ENCODE measurements at regions not wholly inside any gene's neighbourhood (a gene's known extent, or its start where the extent isn't known, plus 50 kb on each side); places are given as distances from the start of the nearest gene placed in this dataset.

DNA sequence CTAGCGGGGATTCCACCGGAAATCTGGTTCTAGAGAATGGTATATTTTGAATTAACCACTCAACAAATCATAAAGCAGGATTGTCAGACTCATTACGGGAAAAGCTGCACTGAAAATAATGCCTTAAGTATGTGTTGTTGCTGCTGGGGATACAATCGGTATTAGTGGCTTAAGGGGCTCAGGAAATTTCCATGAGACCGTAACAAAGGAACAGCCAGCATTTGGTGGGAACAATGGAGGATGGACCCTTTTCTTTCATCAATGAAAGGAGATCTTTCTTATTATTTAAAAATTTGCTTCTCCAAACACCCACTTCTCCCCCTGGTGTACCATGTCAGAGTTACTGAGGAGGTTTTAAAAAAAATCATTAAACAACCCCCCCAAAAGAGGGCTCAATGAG lies 342.6 kb upstream of the ZFHX3 start:
- no peak overlapping the region for H3K27ac ChIP-seq (ENCODE audit: low read length)
- H3K9me3 ChIP-seq (ENCODE audit: control insufficient read depth in 2 of 2, low read length in 2 of 2), result no peaks in the 10 kb centered on the region
- no peaks in the 10 kb centered on the region for H3K4me1 ChIP-seq (ENCODE audit: control insufficient read depth, insufficient read depth, low read length)
- no peaks in the 10 kb centered on the region for H3K27me3 ChIP-seq (ENCODE audit: control insufficient read depth in 1 of 2, insufficient read depth in 2 of 2, low read length in 2 of 2)
- H3K36me3 ChIP-seq (ENCODE audit: control insufficient read depth in 2 of 2, insufficient read depth in 2 of 2, low read length in 2 of 2), result no peaks in the 10 kb centered on the region
- no peak overlapping the region for H3K4me3 ChIP-seq (ENCODE audit: low read length in 2 of 2)
- no peak overlapping the region for H3K9ac ChIP-seq (ENCODE audit: low read length in 2 of 2)

- Histone ChIP-seq H3K36me3 (ENCODE audit: control insufficient read depth in 2 of 2, insufficient read depth in 2 of 2, low read length in 2 of 2) (no peaks in the 10 kb centered on the region), H3K27me3 (ENCODE audit: control insufficient read depth in 1 of 2, insufficient read depth in 2 of 2, low read length in 2 of 2) (no peaks in the 10 kb centered on the region), H3K9ac (ENCODE audit: low read length in 2 of 2) (no peak overlapping the region), H3K27ac (ENCODE audit: low read length) (no peak overlapping the region), H3K9me3 (ENCODE audit: control insufficient read depth in 2 of 2, low read length in 2 of 2) (no peaks in the 10 kb centered on the region), H3K4me3 (ENCODE audit: low read length in 2 of 2) (no peak overlapping the region), H3K4me1 (ENCODE audit: control insufficient read depth, insufficient read depth, low read length) (no peaks in the 10 kb centered on the region)
These were observed 341.2 kb upstream of the ZFHX3 start for GRCh38 chr16:73389085-73389484.

DNA sequence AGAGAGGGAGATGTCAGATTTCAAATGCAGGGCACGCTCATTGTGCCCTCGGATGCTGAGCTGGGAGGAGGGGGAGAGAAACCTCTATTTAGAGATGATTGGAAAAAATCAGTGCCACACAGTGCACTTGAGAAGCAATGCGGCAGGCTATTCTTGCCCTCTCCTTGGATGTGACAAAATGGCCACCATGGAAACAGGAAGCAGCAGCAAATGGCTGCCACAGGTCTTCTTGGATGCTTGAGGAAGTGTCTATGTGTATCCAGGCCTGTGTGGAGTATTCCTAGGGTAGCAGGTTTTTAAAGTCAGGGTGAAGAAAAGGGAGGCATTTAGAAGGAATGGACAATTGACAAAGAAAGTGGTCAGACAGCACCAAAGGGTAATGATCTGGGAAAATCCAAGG lies 340.1 kb upstream of the ZFHX3 start:
- H3K4me3 ChIP-seq (ENCODE audit: low read length in 2 of 2), result no peak overlapping the region
- no peaks in the 10 kb centered on the region for H3K4me1 ChIP-seq (ENCODE audit: control insufficient read depth, insufficient read depth, low read length)
- no peak overlapping the region for H3K9ac ChIP-seq (ENCODE audit: low read length in 2 of 2)
- no peak overlapping the region for H3K27ac ChIP-seq (ENCODE audit: low read length)
- no peaks in the 10 kb centered on the region for H3K27me3 ChIP-seq (ENCODE audit: control insufficient read depth in 1 of 2, insufficient read depth in 2 of 2, low read length in 2 of 2)
- no peaks in the 10 kb centered on the region for H3K9me3 ChIP-seq (ENCODE audit: control insufficient read depth in 2 of 2, low read length in 2 of 2)
- H3K36me3 ChIP-seq (ENCODE audit: control insufficient read depth in 2 of 2, insufficient read depth in 2 of 2, low read length in 2 of 2), result no peaks in the 10 kb centered on the region

DNA sequence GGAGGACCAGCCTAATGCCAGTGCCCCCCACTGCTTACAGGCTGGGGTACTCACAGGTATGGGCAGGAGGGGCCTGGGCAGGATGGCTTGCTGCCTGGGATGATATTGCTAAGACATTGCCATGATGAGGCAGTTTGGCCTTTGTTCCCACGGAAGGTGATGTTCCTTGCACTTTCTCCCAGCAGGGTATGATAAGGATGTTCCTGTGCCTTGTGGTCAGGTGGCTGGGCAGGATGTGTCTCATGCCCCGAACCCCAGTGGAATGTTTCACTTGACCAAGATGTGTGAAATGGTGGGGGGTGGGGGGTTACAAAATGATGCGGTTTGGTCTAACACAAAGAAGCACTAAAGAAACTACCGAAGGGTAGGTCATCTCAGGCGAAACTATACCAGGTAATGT lies 337.8 kb upstream of the ZFHX3 start:
- H3K27ac ChIP-seq (ENCODE audit: low read length), result no peak overlapping the region

DNA sequence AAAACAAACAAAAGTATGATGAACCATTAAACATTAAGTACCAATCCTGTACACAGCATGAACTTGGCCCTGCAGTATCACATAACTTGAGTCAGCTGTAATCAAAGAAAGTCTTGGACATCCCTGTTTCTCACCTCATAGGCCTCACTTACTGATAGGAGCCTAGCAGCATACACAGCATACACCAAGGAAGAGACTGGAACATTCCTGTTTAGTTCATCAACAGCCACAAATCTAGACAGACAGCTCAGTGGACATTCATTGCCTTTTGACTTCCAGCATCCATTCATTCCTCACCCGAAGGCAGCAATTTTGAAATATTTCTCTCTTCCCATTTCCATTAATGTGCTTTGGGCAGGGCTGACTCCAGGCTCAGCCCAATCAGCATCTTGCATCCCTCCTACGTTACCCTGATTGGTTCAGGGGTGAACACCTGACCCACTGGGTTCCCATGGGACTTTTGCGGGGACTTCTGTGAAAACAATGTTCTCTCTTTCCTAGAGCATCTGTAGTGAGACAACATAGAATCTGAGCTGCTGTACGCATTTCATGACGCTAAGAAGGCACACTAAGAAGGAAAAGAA lies 336.7 kb upstream of the ZFHX3 start:
- Histone ChIP-seq H3K27me3 (ENCODE audit: control insufficient read depth in 1 of 2, insufficient read depth in 2 of 2, low read length in 2 of 2) (no peaks in the 10 kb centered on the region), H3K27ac (ENCODE audit: low read length) (no peak overlapping the region), H3K4me1 (ENCODE audit: control insufficient read depth, insufficient read depth, low read length) (no peaks in the 10 kb centered on the region), H3K9ac (ENCODE audit: low read length in 2 of 2) (no peak overlapping the region), H3K4me3 (ENCODE audit: low read length in 2 of 2) (no peak overlapping the region), H3K36me3 (ENCODE audit: control insufficient read depth in 2 of 2, insufficient read depth in 2 of 2, low read length in 2 of 2) (no peaks in the 10 kb centered on the region), H3K9me3 (ENCODE audit: control insufficient read depth in 2 of 2, low read length in 2 of 2) (no peaks in the 10 kb centered on the region)

More for the DNA sequence above, 337.8 kb upstream of the ZFHX3 start:
- Histone ChIP-seq H3K27me3 (ENCODE audit: control insufficient read depth in 1 of 2, insufficient read depth in 2 of 2, low read length in 2 of 2) (no peaks in the 10 kb centered on the region), H3K9ac (ENCODE audit: low read length in 2 of 2) (no peak overlapping the region), H3K9me3 (ENCODE audit: control insufficient read depth in 2 of 2, low read length in 2 of 2) (no peaks in the 10 kb centered on the region), H3K4me3 (ENCODE audit: low read length in 2 of 2) (no peak overlapping the region), H3K36me3 (ENCODE audit: control insufficient read depth in 2 of 2, insufficient read depth in 2 of 2, low read length in 2 of 2) (no peaks in the 10 kb centered on the region), H3K4me1 (ENCODE audit: control insufficient read depth, insufficient read depth, low read length) (no peaks in the 10 kb centered on the region)

GRCh38 chr16:73383988-73384365 lies 336.0 kb upstream of the ZFHX3 start:
- H3K9me3 ChIP-seq (ENCODE audit: control insufficient read depth in 2 of 2, low read length in 2 of 2), result no peaks in the 10 kb centered on the region
- no peak overlapping the region for H3K27ac ChIP-seq (ENCODE audit: low read length)
- H3K27me3 ChIP-seq (ENCODE audit: control insufficient read depth in 1 of 2, insufficient read depth in 2 of 2, low read length in 2 of 2), result no peaks in the 10 kb centered on the region
- H3K36me3 ChIP-seq (ENCODE audit: control insufficient read depth in 2 of 2, insufficient read depth in 2 of 2, low read length in 2 of 2), result no peaks in the 10 kb centered on the region
- no peak overlapping the region for H3K4me3 ChIP-seq (ENCODE audit: low read length in 2 of 2)
- H3K9ac ChIP-seq (ENCODE audit: low read length in 2 of 2), result no peak overlapping the region
- no peaks in the 10 kb centered on the region for H3K4me1 ChIP-seq (ENCODE audit: control insufficient read depth, insufficient read depth, low read length)

- Histone ChIP-seq H3K9ac (ENCODE audit: low read length in 2 of 2) (no peak overlapping the region), H3K9me3 (ENCODE audit: control insufficient read depth in 2 of 2, low read length in 2 of 2) (no peaks in the 10 kb centered on the region), H3K4me3 (ENCODE audit: low read length in 2 of 2) (no peak overlapping the region), H3K27ac (ENCODE audit: low read length) (no peak overlapping the region), H3K36me3 (ENCODE audit: control insufficient read depth in 2 of 2, insufficient read depth in 2 of 2, low read length in 2 of 2) (no peaks in the 10 kb centered on the region), H3K4me1 (ENCODE audit: control insufficient read depth, insufficient read depth, low read length) (no peaks in the 10 kb centered on the region), H3K27me3 (ENCODE audit: control insufficient read depth in 1 of 2, insufficient read depth in 2 of 2, low read length in 2 of 2) (no peaks in the 10 kb centered on the region)
These were observed 335.5 kb upstream of the ZFHX3 start for GRCh38 chr16:73383195-73383987.

GRCh38 chr16:73378471-73378870 lies 330.5 kb upstream of the ZFHX3 start:
- no peaks in the 10 kb centered on the region for H3K4me1 ChIP-seq (ENCODE audit: control insufficient read depth, insufficient read depth, low read length)
- H3K27me3 ChIP-seq (ENCODE audit: control insufficient read depth in 1 of 2, insufficient read depth in 2 of 2, low read length in 2 of 2), result no peaks in the 10 kb centered on the region
- no peaks in the 10 kb centered on the region for H3K36me3 ChIP-seq (ENCODE audit: control insufficient read depth in 2 of 2, insufficient read depth in 2 of 2, low read length in 2 of 2)
- H3K9me3 ChIP-seq (ENCODE audit: control insufficient read depth in 2 of 2, low read length in 2 of 2), result no peaks in the 10 kb centered on the region
- no peak overlapping the region for H3K4me3 ChIP-seq (ENCODE audit: low read length in 2 of 2)
- no peak overlapping the region for H3K27ac ChIP-seq (ENCODE audit: low read length)
- H3K9ac ChIP-seq (ENCODE audit: low read length in 2 of 2), result no peak overlapping the region

GRCh38 chr16:73371584-73372319 lies 323.8 kb upstream of the ZFHX3 start:
- H3K9me3 ChIP-seq (ENCODE audit: control insufficient read depth in 2 of 2, low read length in 2 of 2), result no peaks in the 10 kb centered on the region
- no peaks in the 10 kb centered on the region for H3K27me3 ChIP-seq (ENCODE audit: control insufficient read depth in 1 of 2, insufficient read depth in 2 of 2, low read length in 2 of 2)
- no peak overlapping the region for H3K27ac ChIP-seq (ENCODE audit: low read length)
- no peaks in the 10 kb centered on the region for H3K4me1 ChIP-seq (ENCODE audit: control insufficient read depth, insufficient read depth, low read length)
- H3K9ac ChIP-seq (ENCODE audit: low read length in 2 of 2), result no peak overlapping the region
- no peak overlapping the region for H3K4me3 ChIP-seq (ENCODE audit: low read length in 2 of 2)
- H3K36me3 ChIP-seq (ENCODE audit: control insufficient read depth in 2 of 2, insufficient read depth in 2 of 2, low read length in 2 of 2), result no peaks in the 10 kb centered on the region

DNA sequence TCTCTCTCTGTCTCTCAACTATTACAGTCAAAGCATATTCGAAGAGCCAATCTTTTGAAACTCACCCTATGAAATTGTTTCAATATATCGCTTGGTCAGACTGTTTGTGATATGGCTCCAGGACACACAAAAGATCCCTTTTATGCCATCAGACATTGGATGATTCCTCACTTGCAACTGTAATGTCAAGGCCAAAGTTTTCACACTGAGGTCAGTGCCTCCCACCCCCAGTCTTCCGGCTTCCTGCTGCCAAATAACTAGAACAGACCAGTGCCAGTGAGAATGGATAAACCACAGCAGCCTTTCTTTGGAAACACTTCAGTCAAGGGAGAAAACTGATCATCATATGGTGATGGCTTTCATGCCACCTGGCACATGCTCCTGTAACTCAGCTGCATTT lies 321.9 kb upstream of the ZFHX3 start:
- no peaks in the 10 kb centered on the region for H3K36me3 ChIP-seq (ENCODE audit: control insufficient read depth in 2 of 2, insufficient read depth in 2 of 2, low read length in 2 of 2)
- no peaks in the 10 kb centered on the region for H3K4me1 ChIP-seq (ENCODE audit: control insufficient read depth, insufficient read depth, low read length)
- H3K27ac ChIP-seq (ENCODE audit: low read length), result no peak overlapping the region
- H3K4me3 ChIP-seq (ENCODE audit: low read length in 2 of 2), result no peak overlapping the region
- H3K9me3 ChIP-seq (ENCODE audit: control insufficient read depth in 2 of 2, low read length in 2 of 2), result no peaks in the 10 kb centered on the region
- H3K9ac ChIP-seq (ENCODE audit: low read length in 2 of 2), result no peak overlapping the region
- no peaks in the 10 kb centered on the region for H3K27me3 ChIP-seq (ENCODE audit: control insufficient read depth in 1 of 2, insufficient read depth in 2 of 2, low read length in 2 of 2)

DNA sequence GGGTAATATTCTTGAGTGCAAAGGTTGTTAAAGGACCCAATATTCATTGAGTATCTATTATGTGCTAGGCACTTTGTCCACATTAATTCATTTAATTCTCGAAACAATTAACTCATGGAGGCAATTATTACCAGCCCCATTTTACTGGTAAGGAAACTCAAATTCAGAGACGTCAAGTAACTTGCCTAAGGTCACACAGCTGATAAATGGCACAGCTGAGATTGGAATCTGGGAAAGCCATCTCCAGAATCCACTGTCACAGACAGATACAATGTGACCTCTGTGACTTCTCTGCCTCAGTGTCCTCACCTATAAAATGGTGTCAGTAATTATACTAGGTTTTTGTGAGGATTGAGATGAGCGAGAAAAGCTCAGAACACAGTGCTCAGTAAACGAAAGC lies 320.8 kb upstream of the ZFHX3 start:
- no peaks in the 10 kb centered on the region for H3K9me3 ChIP-seq (ENCODE audit: control insufficient read depth in 2 of 2, low read length in 2 of 2)
- no peak overlapping the region for H3K9ac ChIP-seq (ENCODE audit: low read length in 2 of 2)
- H3K27ac ChIP-seq (ENCODE audit: low read length), result no peak overlapping the region
- H3K4me1 ChIP-seq (ENCODE audit: control insufficient read depth, insufficient read depth, low read length), result no peaks in the 10 kb centered on the region
- H3K27me3 ChIP-seq (ENCODE audit: control insufficient read depth in 1 of 2, insufficient read depth in 2 of 2, low read length in 2 of 2), result no peaks in the 10 kb centered on the region
- no peaks in the 10 kb centered on the region for H3K36me3 ChIP-seq (ENCODE audit: control insufficient read depth in 2 of 2, insufficient read depth in 2 of 2, low read length in 2 of 2)
- H3K4me3 ChIP-seq (ENCODE audit: low read length in 2 of 2), result no peak overlapping the region

Data from stomach smooth muscle (tissue), 2 donors.